HCT116 (cell line): ENCODE measurements at regions not wholly inside any gene's neighbourhood (a gene's known extent, or its start where the extent isn't known, plus 50 kb on each side); places are given as distances from the start of the nearest gene placed in this dataset.

Source experiments
- ATAC-seq: fragments of 200-7000 bp; cut with Tn5 transposase; 2 replicates; pipeline ENCODE4 v1.9.1; 2020; ENCODE audit warnings: mild to moderate bottlenecking, moderate library complexity
- BruUV-seq: library from RNA; stranded (reverse); fragments of 400-500 nt; replicated peaks from 2 replicates; lab custom pipeline; 2021; lab: Mats Ljungman, UMichigan
- CTCF ChIA-PET: fragments of 300-600 bp; sonication (Branson Sonifier 250); formaldehyde crosslinking; loops from one replicate; lab custom pipeline; 2021; ENCODE audit warnings: antibody characterized with exemption; lab: Charles Lee
- POLR2A ChIA-PET: fragments of 300-600, 350-600 bp; sonication (Branson Sonifier 250); formaldehyde crosslinking; loops from one replicate; lab custom pipeline; 2021; ENCODE audit warnings: antibody characterized with exemption; lab: Charles Lee
- RAD21 ChIA-PET, 2 experiments: fragments of 300-600 bp; sonication (Branson Sonifier 250); formaldehyde crosslinking; loops; one replicate each; lab custom pipeline; 2023; ENCODE audit warnings: low total read pairs in 2 of 2; ENCODE audit not compliant: uncharacterized antibody in 2 of 2, unreplicated experiment in 2 of 2, low non-redundant PET in 1 of 2; lab: Charles Lee
- DNase-seq: peaks from one replicate; pipeline ENCODE4 v3.0.0-alpha.2; 2010; ENCODE audit warnings: low read depth, low spot score
- H2AFZ ChIP-seq: fragments of 200-600 bp; shearing (Covaris generic), sonication (generic); 2 replicates; pipeline ENCODE4 v1.6.1; 2017; ENCODE audit warnings: low read depth, mixed run types, mixed read lengths, antibody characterized with exemption, low read length; ENCODE audit not compliant: poor library complexity, severe bottlenecking
- H3K27ac ChIP-seq: 2 replicates; pipeline ENCODE4 v1.5.1; 2012; ENCODE audit warnings: low read depth, low read length
- H3K27me3 ChIP-seq: fragments of 200-600 bp; sonication (generic); 2 replicates; pipeline ENCODE4 v1.6.1; 2016; ENCODE audit warnings: mixed run types, low read length, mixed read lengths; ENCODE audit not compliant: insufficient read depth
- H3K36me3 ChIP-seq, 2 experiments: fragments of 200-500 bp in 1 of 2; fragments of 200-600 bp in 1 of 2; sonication (Bioruptor generic) in 1 of 2; sonication (generic) in 1 of 2; 2 replicates each; pipeline versions ENCODE4 v1.5.1 to v1.6.1; 2014 to 2016; ENCODE audit warnings: low read length in 2 of 2, inconsistent platforms in 1 of 2, mixed read lengths in 1 of 2, mixed run types in 1 of 2; ENCODE audit not compliant: insufficient read depth in 2 of 2, control insufficient read depth in 1 of 2
- H3K4me1 ChIP-seq, 2 experiments: fragments of 200-600 bp in 1 of 2; sonication (generic) in 1 of 2; 2 replicates each; pipeline versions ENCODE4 v1.5.1 to v1.6.1; 2012 to 2017; ENCODE audit warnings: low read length in 2 of 2, inconsistent platforms in 1 of 2, mild to moderate bottlenecking in 1 of 2, mixed read lengths in 1 of 2, mixed run types in 1 of 2, moderate library complexity in 1 of 2; ENCODE audit not compliant: insufficient read depth in 2 of 2, control insufficient read depth in 1 of 2
- H3K4me2 ChIP-seq: fragments of 200-600 bp; sonication (generic); 2 replicates; pipeline ENCODE4 v1.6.1; 2017; ENCODE audit warnings: mixed run types, low read length, mixed read lengths
- H3K4me3 ChIP-seq, 2 experiments: fragments of 200-600 bp in 1 of 2; sonication (generic) in 1 of 2; replicated peaks in 1 of 2; 2 replicates each; pipeline ENCODE4 v1.5.1; 2011 to 2016; ENCODE audit warnings: low read length in 2 of 2, control low read depth in 1 of 2, low read depth in 1 of 2, mild to moderate bottlenecking in 1 of 2, mixed read lengths in 1 of 2, mixed run types in 1 of 2
- H3K79me2 ChIP-seq: fragments of 200-600 bp; sonication (generic); 2 replicates; pipeline ENCODE4 v1.6.1; 2017; ENCODE audit warnings: mild to moderate bottlenecking, mixed run types, low read length, moderate library complexity, mixed read lengths; ENCODE audit not compliant: insufficient read depth
- H3K9ac ChIP-seq: fragments of 200-600 bp; sonication (generic); 2 replicates; pipeline ENCODE4 v1.6.1; 2016; ENCODE audit warnings: low read length, mixed read lengths
- H3K9me2 ChIP-seq: fragments of 200-600 bp; sonication (generic), shearing (Covaris generic); 2 replicates; pipeline ENCODE4 v1.6.1; 2017; ENCODE audit warnings: mixed run types, mild to moderate bottlenecking, moderate library complexity; ENCODE audit not compliant: insufficient read depth
- H3K9me3 ChIP-seq, 2 experiments: fragments of 200-500 bp in 1 of 2; fragments of 200-600 bp in 1 of 2; sonication (Bioruptor generic) in 1 of 2; sonication (generic) in 1 of 2; 2 replicates each; pipeline ENCODE4 v1.6.1; 2014 to 2017; ENCODE audit warnings: low read length in 2 of 2, mixed read lengths in 2 of 2, inconsistent platforms in 1 of 2, low read depth in 1 of 2, mild to moderate bottlenecking in 1 of 2, mixed run types in 1 of 2, moderate library complexity in 1 of 2; ENCODE audit not compliant: control insufficient read depth in 1 of 2, insufficient read depth in 1 of 2
- H4K20me1 ChIP-seq: fragments of 200-600 bp; sonication (generic), shearing (Covaris generic); 2 replicates; pipeline ENCODE4 v1.6.1; 2017; ENCODE audit warnings: mixed run types, mild to moderate bottlenecking, moderate library complexity; ENCODE audit not compliant: insufficient read depth
- CBX3 ChIP-seq: IDR thresholded peaks from 2 replicates; pipeline ENCODE4 v1.6.1; 2012; ENCODE audit warnings: low read depth
- CEBPB ChIP-seq: IDR thresholded peaks from 2 replicates; pipeline ENCODE4 v1.6.1; 2012; ENCODE audit warnings: low read depth
- EGR1 ChIP-seq: IDR thresholded peaks from 2 replicates; pipeline ENCODE4 v1.6.1; 2012; ENCODE audit warnings: low read depth
- EZH2 ChIP-seq: fragments of 200-600 bp; sonication (generic); IDR thresholded peaks from 2 replicates; pipeline ENCODE4 v1.6.1; 2017; ENCODE audit warnings: antibody characterized with exemption, mixed run types
- JUND ChIP-seq: IDR thresholded peaks from 2 replicates; pipeline ENCODE4 v1.6.1; 2012
- POLR2A ChIP-seq: IDR thresholded peaks from 2 replicates; pipeline ENCODE4 v1.7.0; 2011; ENCODE audit warnings: borderline replicate concordance; ENCODE audit not compliant: insufficient read depth, insufficient read length; ENCODE audit errors: extremely low read depth
- POLR2AphosphoS5 ChIP-seq: IDR thresholded peaks from 2 replicates; pipeline ENCODE4 v1.6.1; 2011; ENCODE audit warnings: mild to moderate bottlenecking, low read depth, low read length, moderate library complexity
- SIN3A ChIP-seq: IDR thresholded peaks from 2 replicates; pipeline ENCODE4 v1.6.1; 2012; ENCODE audit warnings: low read depth
- SP1 ChIP-seq: IDR thresholded peaks from 2 replicates; pipeline ENCODE4 v1.6.1; 2012; ENCODE audit warnings: low read depth
- SRF ChIP-seq: IDR thresholded peaks from 2 replicates; pipeline ENCODE4 v1.6.1; 2012; ENCODE audit warnings: low read depth
- ZFX ChIP-seq: fragments of 450-650 bp; IDR thresholded peaks from 2 replicates; pipeline ENCODE4 v1.6.1; 2017
- intact Hi-C: fragments of 100-400 bp; cut with micrococcal nuclease; formaldehyde crosslinking; loops from 2 replicates; pipeline ENCODE4 v1.10.0; 2022
- TF ChIP-seq, protein P1 (sequence below): IDR thresholded peaks from 2 replicates; pipeline ENCODE4 v1.6.1; 2012
- TF ChIP-seq, protein P2 (sequence below): IDR thresholded peaks from 2 replicates; pipeline ENCODE4 v1.6.1; 2011; ENCODE audit warnings: mild to moderate bottlenecking, low read length, moderate library complexity; ENCODE audit not compliant: insufficient replicate concordance; ENCODE audit errors: extremely low read depth
- TF ChIP-seq, protein P3 (sequence below), 3 experiments: fragments of 200-600 bp in 1 of 3; sonication (generic) in 1 of 3; IDR thresholded peaks in 2 of 3; conservative IDR thresholded peaks in 1 of 3; 2 replicates each; pipeline ENCODE4 v1.5.1; 2012 to 2017; ENCODE audit warnings: low read depth in 2 of 3, low read length in 2 of 3, antibody characterized with exemption in 1 of 3, borderline replicate concordance in 1 of 3, control low read depth in 1 of 3, mild to moderate bottlenecking in 1 of 3, mixed read lengths in 1 of 3, mixed run types in 1 of 3, moderate library complexity in 1 of 3; ENCODE audit not compliant: insufficient read depth in 1 of 3

DNA sequence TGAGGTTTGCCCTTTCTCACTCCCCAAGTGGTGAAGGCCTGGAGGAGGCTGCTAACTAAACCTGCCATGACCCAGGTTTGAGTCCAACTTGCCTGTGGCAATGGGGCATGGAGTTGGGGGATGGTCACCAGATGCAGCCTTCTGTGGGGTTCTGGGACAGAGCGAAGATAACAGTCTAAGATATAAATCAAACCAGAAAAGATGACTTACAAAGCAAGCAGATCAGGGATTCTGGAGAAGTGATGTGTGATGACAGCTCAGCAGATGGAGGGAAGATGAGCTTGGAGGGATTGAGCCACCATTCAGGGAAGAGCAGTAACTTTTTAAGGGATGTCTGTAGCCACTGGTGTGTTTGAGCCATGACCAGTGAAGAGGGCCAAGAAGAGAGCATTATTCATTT is 63.6 kb downstream of the MTNR1B start:
- no TSS peak for BruUV-seq
- CTCF ChIA-PET = no interaction called here
- POLR2A ChIA-PET = no interaction called here

DNA sequence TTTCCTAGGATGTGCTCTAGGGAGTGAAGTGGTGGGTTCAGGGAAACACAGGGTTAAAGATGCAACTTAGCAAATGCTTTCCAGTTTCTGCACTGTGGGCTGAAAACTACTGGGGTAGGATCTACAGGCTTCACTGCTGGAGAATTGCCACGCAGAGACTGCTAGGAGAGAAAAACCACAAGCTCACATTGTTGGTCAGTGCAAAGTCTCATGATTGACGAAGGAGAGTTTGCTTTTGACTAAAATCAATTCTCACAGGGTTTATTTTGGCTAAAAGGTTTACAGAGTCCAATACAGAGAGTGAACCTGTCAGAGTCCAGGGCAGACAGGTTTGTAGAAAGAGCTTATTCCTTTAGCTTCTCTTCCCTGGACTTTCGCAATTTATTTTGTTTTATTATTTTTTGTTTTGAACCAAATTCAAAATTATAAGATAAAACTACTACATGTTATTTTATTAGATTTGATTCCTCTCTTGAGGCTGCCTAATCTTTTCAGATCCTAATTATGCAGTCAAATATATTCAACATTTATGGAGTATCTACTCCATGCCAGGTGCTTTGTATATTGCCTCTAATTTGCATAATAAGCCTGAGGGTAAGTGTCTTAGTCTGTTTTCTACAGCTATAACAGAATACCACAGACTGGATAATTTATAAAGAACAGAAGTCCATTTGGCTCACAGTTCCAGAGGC is 64.7 kb downstream of the MTNR1B start:
- Histone ChIP-seq H3K79me2 (no peaks in the 10 kb centered on the region), H4K20me1 (no peaks in the 10 kb centered on the region), H3K36me3 (no peaks in the 10 kb centered on the region), H3K9me2 (no peaks in the 10 kb centered on the region), H3K9me3 (no peaks in the 10 kb centered on the region), H2AFZ (no peak overlapping the region), H3K9ac (no peak overlapping the region), H3K4me3 (no peak overlapping the region), H3K4me1 (peaks cover 0 to 4% of the 10 kb centered on the region in 2 experiments; a peak in 1 of 4 replicates), H3K27ac (no peak overlapping the region), H3K4me2 (no peak overlapping the region), H3K27me3 (no peaks in the 10 kb centered on the region)
- CTCF ChIA-PET = no interaction called here
- RAD21 ChIA-PET = no interaction called here
- BruUV-seq = no TSS peak
- POLR2A ChIA-PET = no interaction called here
- intact Hi-C loops = no loop called here
- DNase-seq (no peak), ATAC-seq (no peak)
- no peak for TF ChIP-seq POLR2AphosphoS5
- TF ChIP-seq, protein P1, sequence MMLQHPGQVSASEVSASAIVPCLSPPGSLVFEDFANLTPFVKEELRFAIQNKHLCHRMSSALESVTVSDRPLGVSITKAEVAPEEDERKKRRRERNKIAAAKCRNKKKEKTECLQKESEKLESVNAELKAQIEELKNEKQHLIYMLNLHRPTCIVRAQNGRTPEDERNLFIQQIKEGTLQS = no peak
- TF ChIP-seq, protein P2, sequence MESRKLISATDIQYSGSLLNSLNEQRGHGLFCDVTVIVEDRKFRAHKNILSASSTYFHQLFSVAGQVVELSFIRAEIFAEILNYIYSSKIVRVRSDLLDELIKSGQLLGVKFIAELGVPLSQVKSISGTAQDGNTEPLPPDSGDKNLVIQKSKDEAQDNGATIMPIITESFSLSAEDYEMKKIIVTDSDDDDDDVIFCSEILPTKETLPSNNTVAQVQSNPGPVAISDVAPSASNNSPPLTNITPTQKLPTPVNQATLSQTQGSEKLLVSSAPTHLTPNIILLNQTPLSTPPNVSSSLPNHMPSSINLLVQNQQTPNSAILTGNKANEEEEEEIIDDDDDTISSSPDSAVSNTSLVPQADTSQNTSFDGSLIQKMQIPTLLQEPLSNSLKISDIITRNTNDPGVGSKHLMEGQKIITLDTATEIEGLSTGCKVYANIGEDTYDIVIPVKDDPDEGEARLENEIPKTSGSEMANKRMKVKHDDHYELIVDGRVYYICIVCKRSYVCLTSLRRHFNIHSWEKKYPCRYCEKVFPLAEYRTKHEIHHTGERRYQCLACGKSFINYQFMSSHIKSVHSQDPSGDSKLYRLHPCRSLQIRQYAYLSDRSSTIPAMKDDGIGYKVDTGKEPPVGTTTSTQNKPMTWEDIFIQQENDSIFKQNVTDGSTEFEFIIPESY = no peak
- TF ChIP-seq SRF = no peak
- no peak for TF ChIP-seq EGR1
- TF ChIP-seq POLR2A = no peak
- no peak for TF ChIP-seq SIN3A
- TF ChIP-seq EZH2 = no peak
- no peak for TF ChIP-seq ZFX
- TF ChIP-seq, protein P3, sequence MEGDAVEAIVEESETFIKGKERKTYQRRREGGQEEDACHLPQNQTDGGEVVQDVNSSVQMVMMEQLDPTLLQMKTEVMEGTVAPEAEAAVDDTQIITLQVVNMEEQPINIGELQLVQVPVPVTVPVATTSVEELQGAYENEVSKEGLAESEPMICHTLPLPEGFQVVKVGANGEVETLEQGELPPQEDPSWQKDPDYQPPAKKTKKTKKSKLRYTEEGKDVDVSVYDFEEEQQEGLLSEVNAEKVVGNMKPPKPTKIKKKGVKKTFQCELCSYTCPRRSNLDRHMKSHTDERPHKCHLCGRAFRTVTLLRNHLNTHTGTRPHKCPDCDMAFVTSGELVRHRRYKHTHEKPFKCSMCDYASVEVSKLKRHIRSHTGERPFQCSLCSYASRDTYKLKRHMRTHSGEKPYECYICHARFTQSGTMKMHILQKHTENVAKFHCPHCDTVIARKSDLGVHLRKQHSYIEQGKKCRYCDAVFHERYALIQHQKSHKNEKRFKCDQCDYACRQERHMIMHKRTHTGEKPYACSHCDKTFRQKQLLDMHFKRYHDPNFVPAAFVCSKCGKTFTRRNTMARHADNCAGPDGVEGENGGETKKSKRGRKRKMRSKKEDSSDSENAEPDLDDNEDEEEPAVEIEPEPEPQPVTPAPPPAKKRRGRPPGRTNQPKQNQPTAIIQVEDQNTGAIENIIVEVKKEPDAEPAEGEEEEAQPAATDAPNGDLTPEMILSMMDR (IDR thresholded peaks at IDR 0.05 in 2 of 3, conservative IDR thresholded peaks at IDR 0.05 in 1 of 3; ENCODE audit: borderline replicate concordance in 1 of 3, insufficient read depth in 1 of 3, low read depth in 2 of 3, low read length in 2 of 3) = no peak

More for the DNA sequence above, 63.6 kb downstream of the MTNR1B start:
- DNase-seq (no peak), ATAC-seq (no peak)
- H4K20me1 ChIP-seq = no peaks in the 10 kb centered on the region
- H3K27ac ChIP-seq = no peak overlapping the region
- H3K4me2 ChIP-seq = no peak overlapping the region
- intact Hi-C loops = no loop called here
- RAD21 ChIA-PET = no interaction called here
- no peaks in the 10 kb centered on the region for H3K9me3 ChIP-seq
- H3K9ac ChIP-seq = no peak overlapping the region
- TF ChIP-seq JUND = no peak
- TF ChIP-seq, protein P2 = no peak
- no peak for TF ChIP-seq CEBPB
- TF ChIP-seq POLR2AphosphoS5 = no peak
- TF ChIP-seq EGR1 = no peak
- no peak for TF ChIP-seq SP1
- TF ChIP-seq CBX3 = no peak
- H3K4me1 ChIP-seq = peaks cover 0 to 4% of the 10 kb centered on the region in 2 experiments; a peak in 1 of 4 replicates
- no peaks in the 10 kb centered on the region for H3K27me3 ChIP-seq
- H3K79me2 ChIP-seq = no peaks in the 10 kb centered on the region
- no peaks in the 10 kb centered on the region for H3K9me2 ChIP-seq
- no peak overlapping the region for H3K4me3 ChIP-seq
- H2AFZ ChIP-seq = no peak overlapping the region
- no peaks in the 10 kb centered on the region for H3K36me3 ChIP-seq
